ENCODE measurements at regions not wholly inside any gene's neighbourhood (a gene's known extent, or its start where the extent isn't known, plus 50 kb on each side); places are given as distances from the start of the nearest gene placed in this dataset.

DNA sequence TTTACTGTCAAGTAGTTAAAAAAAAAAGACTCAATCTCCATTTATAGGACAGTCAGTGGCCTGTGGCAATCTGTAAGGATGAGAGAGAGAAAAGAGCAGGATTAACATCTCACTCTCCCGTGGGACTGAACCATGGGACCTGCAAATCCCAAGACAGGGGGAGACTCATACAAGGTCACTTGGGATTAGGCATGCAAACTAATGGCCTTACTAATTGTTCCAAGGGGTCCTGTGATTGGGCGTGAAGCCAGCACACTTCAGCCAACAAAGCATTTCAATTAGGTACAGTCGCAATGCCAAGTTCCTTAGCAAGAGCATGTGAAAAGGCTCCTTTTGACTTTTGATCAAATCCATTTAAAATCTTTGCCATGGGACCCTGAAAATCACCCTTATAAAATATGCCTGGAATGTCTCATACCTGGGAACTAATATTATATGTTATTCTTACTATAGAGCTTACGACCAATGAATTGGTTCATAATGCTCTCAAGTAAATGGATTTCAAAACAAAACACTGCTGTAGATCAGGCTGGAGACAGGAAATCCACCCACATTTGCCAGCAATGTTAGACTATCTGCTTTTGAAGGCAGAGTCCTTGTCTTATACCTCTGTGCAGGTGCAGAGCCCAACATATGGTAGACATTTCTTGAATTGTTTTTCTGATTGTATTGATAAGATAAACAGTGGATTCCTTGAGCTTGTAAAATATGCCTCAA lies 412.5 kb downstream of the GJA1 start:
- H3K9me3 ChIP-seq (ENCODE audit: severe bottlenecking) = no peaks in the 10 kb centered on the region
- DNase-seq = peak; percentile 9
- no peak overlapping the region for H3K27ac ChIP-seq

DNA sequence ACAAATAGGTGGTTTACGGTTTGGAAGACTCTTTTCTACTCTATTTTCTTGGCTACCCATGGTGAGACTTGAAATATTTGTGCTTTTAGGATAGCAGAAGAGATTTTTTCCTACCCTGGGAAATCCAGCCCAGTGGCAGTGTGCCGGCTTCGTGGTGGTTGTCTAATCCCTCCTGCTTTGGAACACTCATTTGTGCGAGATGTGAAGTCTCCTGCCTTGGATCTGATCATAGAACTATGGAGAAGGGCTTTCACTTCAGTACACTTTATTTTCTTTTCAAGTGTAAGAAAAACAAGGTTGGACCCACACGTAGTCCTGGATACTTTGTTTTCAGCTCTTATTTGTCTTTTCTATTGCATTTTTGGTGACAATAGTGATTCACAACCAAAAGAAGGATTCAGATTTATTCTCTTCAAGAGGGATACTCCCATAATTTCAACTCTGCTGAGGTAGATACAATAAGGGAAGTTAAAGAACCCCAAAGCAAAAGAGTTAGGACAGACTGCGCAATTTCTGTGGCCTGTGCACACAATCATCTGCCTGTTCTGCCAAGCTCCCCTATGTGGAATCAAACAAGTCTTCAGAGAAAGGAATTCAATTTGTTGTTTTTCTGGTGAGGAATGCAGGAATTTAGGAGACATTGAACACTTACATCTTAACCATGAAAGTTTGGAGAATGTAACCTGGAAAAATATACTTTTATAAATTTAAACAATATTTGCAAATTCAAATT lies 413.2 kb downstream of the GJA1 start:
- no peaks in the 10 kb centered on the region for H3K36me3 ChIP-seq
- no peak for DNase-seq
- TF ChIP-seq, protein P1, sequence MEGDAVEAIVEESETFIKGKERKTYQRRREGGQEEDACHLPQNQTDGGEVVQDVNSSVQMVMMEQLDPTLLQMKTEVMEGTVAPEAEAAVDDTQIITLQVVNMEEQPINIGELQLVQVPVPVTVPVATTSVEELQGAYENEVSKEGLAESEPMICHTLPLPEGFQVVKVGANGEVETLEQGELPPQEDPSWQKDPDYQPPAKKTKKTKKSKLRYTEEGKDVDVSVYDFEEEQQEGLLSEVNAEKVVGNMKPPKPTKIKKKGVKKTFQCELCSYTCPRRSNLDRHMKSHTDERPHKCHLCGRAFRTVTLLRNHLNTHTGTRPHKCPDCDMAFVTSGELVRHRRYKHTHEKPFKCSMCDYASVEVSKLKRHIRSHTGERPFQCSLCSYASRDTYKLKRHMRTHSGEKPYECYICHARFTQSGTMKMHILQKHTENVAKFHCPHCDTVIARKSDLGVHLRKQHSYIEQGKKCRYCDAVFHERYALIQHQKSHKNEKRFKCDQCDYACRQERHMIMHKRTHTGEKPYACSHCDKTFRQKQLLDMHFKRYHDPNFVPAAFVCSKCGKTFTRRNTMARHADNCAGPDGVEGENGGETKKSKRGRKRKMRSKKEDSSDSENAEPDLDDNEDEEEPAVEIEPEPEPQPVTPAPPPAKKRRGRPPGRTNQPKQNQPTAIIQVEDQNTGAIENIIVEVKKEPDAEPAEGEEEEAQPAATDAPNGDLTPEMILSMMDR (IDR thresholded peaks at IDR 0.05; ENCODE audit: low read depth, low read length) = no peak
- no peak overlapping the region for H3K27ac ChIP-seq
- no peaks in the 10 kb centered on the region for H3K9me3 ChIP-seq (ENCODE audit: severe bottlenecking)
- H3K4me3 ChIP-seq (ENCODE audit: low read depth, low read length) = no peak overlapping the region
- H3K27me3 ChIP-seq (ENCODE audit: insufficient read depth, low read depth, severe bottlenecking) = no peaks in the 10 kb centered on the region

More for the DNA sequence above, 412.5 kb downstream of the GJA1 start:
- TF ChIP-seq, protein P1 (IDR thresholded peaks at IDR 0.05; ENCODE audit: low read depth, low read length) = no peak
- Histone ChIP-seq H3K4me3 (ENCODE audit: low read depth, low read length) (no peak overlapping the region), H3K27me3 (ENCODE audit: insufficient read depth, low read depth, severe bottlenecking) (no peaks in the 10 kb centered on the region), H3K36me3 (no peaks in the 10 kb centered on the region)

DNA sequence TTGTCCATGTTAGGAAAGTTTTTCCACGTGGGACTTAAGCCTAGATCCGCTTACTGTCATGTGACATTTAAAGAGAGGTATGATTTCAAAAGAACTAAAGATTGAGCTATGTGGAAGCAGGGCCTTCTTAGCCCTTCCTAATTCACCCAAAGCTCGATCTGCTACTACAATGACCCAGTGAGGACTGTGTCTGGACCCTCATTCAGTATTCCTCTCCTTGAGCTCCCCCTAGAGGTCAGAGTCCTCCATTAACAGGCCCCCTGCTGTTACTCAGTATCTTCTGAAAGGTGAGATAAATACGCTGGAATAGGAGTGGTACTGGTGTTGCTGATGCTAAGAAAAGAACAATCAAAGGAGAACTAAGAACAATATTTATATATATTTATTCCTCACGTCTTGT lies 414.0 kb downstream of the GJA1 start:
- TF ChIP-seq, protein P1 (IDR thresholded peaks at IDR 0.05; ENCODE audit: low read depth, low read length) = peak; percentile 70
- Histone ChIP-seq H3K27ac (no peak overlapping the region), H3K27me3 (ENCODE audit: insufficient read depth, low read depth, severe bottlenecking) (no peaks in the 10 kb centered on the region), H3K4me3 (ENCODE audit: low read depth, low read length) (no peak overlapping the region), H3K36me3 (no peaks in the 10 kb centered on the region), H3K9me3 (ENCODE audit: severe bottlenecking) (no peaks in the 10 kb centered on the region)
- peak; percentile 71 for DNase-seq

DNA sequence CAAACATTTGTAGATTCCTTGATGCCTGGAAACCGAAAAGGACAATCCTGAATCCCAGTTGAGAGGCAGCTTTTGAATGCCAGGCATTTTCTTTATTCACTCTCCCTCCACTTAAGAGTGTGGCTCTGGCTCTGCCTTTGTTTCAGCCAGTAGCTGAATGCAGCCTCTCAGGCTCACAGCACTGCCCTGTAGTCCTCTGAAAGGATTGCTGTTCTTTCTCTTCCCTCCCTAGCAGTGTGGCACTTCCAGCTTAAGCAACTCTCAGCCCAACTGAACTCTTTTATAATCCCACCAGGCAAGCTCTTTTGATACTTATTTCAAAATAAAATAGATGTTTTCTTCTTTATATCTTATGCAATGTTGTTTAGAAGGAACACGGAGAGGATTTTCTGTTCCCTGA lies 415.6 kb downstream of the GJA1 start:
- TF ChIP-seq, protein P1 (IDR thresholded peaks at IDR 0.05; ENCODE audit: low read depth, low read length) = no peak
- H3K27ac ChIP-seq = no peak overlapping the region
- DNase-seq = peak; percentile 11
- no peak overlapping the region for H3K4me3 ChIP-seq (ENCODE audit: low read depth, low read length)
- H3K36me3 ChIP-seq = no peaks in the 10 kb centered on the region
- H3K9me3 ChIP-seq (ENCODE audit: severe bottlenecking) = no peaks in the 10 kb centered on the region
- no peaks in the 10 kb centered on the region for H3K27me3 ChIP-seq (ENCODE audit: insufficient read depth, low read depth, severe bottlenecking)

DNA sequence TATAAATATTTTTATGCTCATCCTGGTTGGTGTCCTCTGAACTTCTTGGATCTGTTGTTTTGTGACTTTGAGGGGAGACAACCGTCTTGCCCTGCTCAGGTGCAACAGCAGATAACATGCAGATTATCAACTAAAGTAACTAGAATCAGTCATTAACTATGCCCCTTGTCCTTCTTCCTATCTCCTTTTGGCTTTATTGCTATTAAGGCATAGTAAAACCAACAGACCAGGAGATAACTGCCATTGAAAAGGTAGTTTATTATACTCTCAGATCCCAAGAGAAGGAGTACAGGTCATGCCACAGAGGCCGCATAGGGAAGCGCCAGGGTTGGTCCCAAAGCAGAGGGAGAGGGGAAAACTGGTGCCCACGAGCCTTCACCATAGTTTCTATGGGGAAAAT lies 418.2 kb downstream of the GJA1 start:
- TF ChIP-seq, protein P1 (IDR thresholded peaks at IDR 0.05; ENCODE audit: low read depth, low read length) = no peak
- DNase-seq = no peak

More for the DNA sequence above, 418.2 kb downstream of the GJA1 start:
- Histone ChIP-seq H3K9me3 (ENCODE audit: severe bottlenecking) (no peaks in the 10 kb centered on the region), H3K36me3 (no peaks in the 10 kb centered on the region), H3K27ac (no peak overlapping the region), H3K27me3 (ENCODE audit: insufficient read depth, low read depth, severe bottlenecking) (no peaks in the 10 kb centered on the region), H3K4me3 (ENCODE audit: low read depth, low read length) (no peak overlapping the region)

All from WERI-Rb-1 (cell line).